Parathyroid adenoma (tissue), 2 donors: ENCODE measurements at regions not wholly inside any gene's neighbourhood (a gene's known extent, or its start where the extent isn't known, plus 50 kb on each side); places are given as distances from the start of the nearest gene placed in this dataset.

Experiments
- H2AFZ ChIP-seq: fragments of 300-600 bp; sonication (generic); one replicate; pipeline ENCODE4 v1.7.0; 2017; ENCODE audit warnings: antibody characterized with exemption, mild to moderate bottlenecking
- H3K27ac ChIP-seq: fragments of 300-600 bp; sonication (generic); one replicate; pipeline ENCODE4 v1.7.0; 2017
- H3K27me3 ChIP-seq: fragments of 300-600 bp; sonication (generic); one replicate; pipeline ENCODE4 v1.7.0; 2017; ENCODE audit warnings: low read length; ENCODE audit not compliant: control insufficient read depth, insufficient read depth
- H3K36me3 ChIP-seq: fragments of 300-600 bp; sonication (generic); one replicate; pipeline ENCODE4 v1.7.0; 2017; ENCODE audit warnings: low read length; ENCODE audit not compliant: control insufficient read depth, insufficient read depth
- H3K4me1 ChIP-seq: fragments of 300-600 bp; sonication (generic); one replicate; pipeline ENCODE4 v1.7.0; 2017; ENCODE audit warnings: control low read depth
- H3K4me2 ChIP-seq: fragments of 300-600 bp; sonication (generic); one replicate; pipeline ENCODE4 v1.7.0; 2017; ENCODE audit warnings: low read length
- H3K4me3 ChIP-seq: fragments of 300-600 bp; sonication (generic); one replicate; pipeline ENCODE4 v1.7.0; 2017; ENCODE audit warnings: low read depth, low read length
- H3K79me2 ChIP-seq: fragments of 300-600 bp; sonication (generic); one replicate; pipeline ENCODE4 v1.7.0; 2017; ENCODE audit warnings: control low read depth
- H3K9ac ChIP-seq: fragments of 300-600 bp; sonication (generic); one replicate; pipeline ENCODE4 v1.7.0; 2017; ENCODE audit warnings: mild to moderate bottlenecking
- H3K9me3 ChIP-seq: fragments of 300-600 bp; sonication (generic); one replicate; pipeline ENCODE4 v1.7.0; 2017; ENCODE audit warnings: low read length; ENCODE audit not compliant: control insufficient read depth
- CTCF ChIP-seq: fragments of 300-600 bp; sonication (generic); IDR thresholded peaks from one replicate; pipeline ENCODE4 v1.7.0; 2017; ENCODE audit warnings: antibody characterized with exemption, mild to moderate bottlenecking
- donor health status: primary hyperparathyroidism.

GRCh38 chr3:160061525-160061924, 72.9 kb downstream of the IL12A start:
- H3K27me3 ChIP-seq: no peaks in the 10 kb centered on the region
- no peak overlapping the region for H3K4me2 ChIP-seq
- H2AFZ ChIP-seq: no peak overlapping the region
- no peaks in the 10 kb centered on the region for H3K4me1 ChIP-seq
- TF ChIP-seq CTCF: no peak
- no peak overlapping the region for H3K27ac ChIP-seq
- H3K9ac ChIP-seq: no peak overlapping the region
- no peaks in the 10 kb centered on the region for H3K79me2 ChIP-seq
- H3K4me3 ChIP-seq: no peak overlapping the region
- no peaks in the 10 kb centered on the region for H3K9me3 ChIP-seq
- H3K36me3 ChIP-seq: no peaks in the 10 kb centered on the region

GRCh38 chr3:160065282-160065681, 76.6 kb downstream of the IL12A start:
- no peaks in the 10 kb centered on the region for H3K4me1 ChIP-seq
- no peaks in the 10 kb centered on the region for H3K27me3 ChIP-seq
- H3K9me3 ChIP-seq: no peaks in the 10 kb centered on the region
- no peaks in the 10 kb centered on the region for H3K36me3 ChIP-seq
- H3K4me2 ChIP-seq: no peak overlapping the region
- TF ChIP-seq CTCF: no peak
- no peak overlapping the region for H3K4me3 ChIP-seq
- no peak overlapping the region for H3K9ac ChIP-seq
- H2AFZ ChIP-seq: no peak overlapping the region
- no peaks in the 10 kb centered on the region for H3K79me2 ChIP-seq
- no peak overlapping the region for H3K27ac ChIP-seq

- Histone ChIP-seq H2AFZ (no peak overlapping the region), H3K9ac (no peak overlapping the region), H3K4me3 (no peak overlapping the region), H3K4me2 (no peak overlapping the region), H3K27ac (no peak overlapping the region), H3K9me3 (no peaks in the 10 kb centered on the region), H3K4me1 (no peaks in the 10 kb centered on the region), H3K27me3 (no peaks in the 10 kb centered on the region), H3K36me3 (no peaks in the 10 kb centered on the region), H3K79me2 (no peaks in the 10 kb centered on the region)
- no peak for TF ChIP-seq CTCF
Observed at GRCh38 chr3:160065786-160066185, 77.2 kb downstream of the IL12A start.

- no peaks in the 10 kb centered on the region for H3K79me2 ChIP-seq
- H3K9ac ChIP-seq: no peak overlapping the region
- no peaks in the 10 kb centered on the region for H3K27me3 ChIP-seq
- H3K4me2 ChIP-seq: no peak overlapping the region
- no peak overlapping the region for H3K27ac ChIP-seq
- no peak overlapping the region for H2AFZ ChIP-seq
- H3K4me1 ChIP-seq: no peaks in the 10 kb centered on the region
- H3K4me3 ChIP-seq: no peak overlapping the region
- no peak for TF ChIP-seq CTCF
- no peaks in the 10 kb centered on the region for H3K9me3 ChIP-seq
- no peaks in the 10 kb centered on the region for H3K36me3 ChIP-seq
Observed at GRCh38 chr3:160069986-160070385, 81.4 kb downstream of the IL12A start.

GRCh38 chr3:160076519-160076918, 87.9 kb downstream of the IL12A start:
- Histone ChIP-seq H3K4me2 (no peak overlapping the region), H3K9ac (no peak overlapping the region), H3K4me1 (no peaks in the 10 kb centered on the region), H3K27ac (no peak overlapping the region), H3K36me3 (no peaks in the 10 kb centered on the region), H3K27me3 (no peaks in the 10 kb centered on the region), H3K79me2 (no peaks in the 10 kb centered on the region), H3K4me3 (no peak overlapping the region), H2AFZ (no peak overlapping the region), H3K9me3 (no peaks in the 10 kb centered on the region)
- no peak for TF ChIP-seq CTCF
